ENCODE measurements at regions not wholly inside any gene's neighbourhood (a gene's known extent, or its start where the extent isn't known, plus 50 kb on each side); places are given as distances from the start of the nearest gene placed in this dataset.
"Not testable (repeated sequence)": the region's sequence is repeated elsewhere in the genome, so short reads cannot be mapped to it uniquely, and the experiment has no call there.

DNA sequence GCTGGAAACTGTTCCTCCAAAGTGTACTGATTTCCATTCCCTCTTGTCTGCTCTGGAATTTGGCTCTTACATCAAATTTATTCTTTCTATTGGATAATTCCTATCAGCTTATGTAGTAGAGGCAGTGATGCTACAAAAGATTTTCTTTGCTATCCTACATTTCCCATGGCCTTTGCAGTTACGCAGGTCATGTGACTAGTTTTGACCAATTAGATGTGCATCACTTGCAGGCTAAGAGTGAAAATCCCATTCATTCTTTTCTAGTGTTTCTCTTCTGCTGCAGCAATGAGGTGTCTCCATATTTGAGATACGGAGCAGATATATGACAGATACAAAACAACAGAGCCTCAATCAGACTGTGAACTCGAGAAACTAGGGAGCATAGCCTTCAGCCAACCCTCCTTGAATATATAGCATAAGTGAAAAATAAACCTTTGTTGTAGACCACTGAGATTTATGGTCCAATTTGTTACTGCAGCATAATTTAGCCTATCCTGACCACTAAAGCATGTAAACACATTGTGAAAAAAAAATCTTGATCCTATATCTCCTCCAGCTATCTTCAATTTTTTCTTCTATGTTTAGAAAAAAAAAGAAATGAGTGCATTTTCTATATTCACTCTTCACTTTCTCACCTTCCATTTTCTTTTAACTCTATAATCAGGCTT, 102.0 kb downstream of the HNMT start:
- DNase-seq (no peak), ATAC-seq (replicated peaks in 1 of 2) (no peak)
- H3K27me3 Mint-ChIP-seq (ENCODE audit: low read depth): no peaks in the 10 kb centered on the region
- no peak overlapping the region for H3K4me3 Mint-ChIP-seq
- no peaks in the 10 kb centered on the region for H3K4me1 Mint-ChIP-seq (ENCODE audit: low read depth)
- peaks cover 0 to 2% of the 10 kb centered on the region in 2 donors for H3K9me3 Mint-ChIP-seq
- H3K36me3 Mint-ChIP-seq (ENCODE audit: insufficient read depth in 2 of 2): no peaks in the 10 kb centered on the region
- H3K27ac Mint-ChIP-seq: no peak overlapping the region

DNA sequence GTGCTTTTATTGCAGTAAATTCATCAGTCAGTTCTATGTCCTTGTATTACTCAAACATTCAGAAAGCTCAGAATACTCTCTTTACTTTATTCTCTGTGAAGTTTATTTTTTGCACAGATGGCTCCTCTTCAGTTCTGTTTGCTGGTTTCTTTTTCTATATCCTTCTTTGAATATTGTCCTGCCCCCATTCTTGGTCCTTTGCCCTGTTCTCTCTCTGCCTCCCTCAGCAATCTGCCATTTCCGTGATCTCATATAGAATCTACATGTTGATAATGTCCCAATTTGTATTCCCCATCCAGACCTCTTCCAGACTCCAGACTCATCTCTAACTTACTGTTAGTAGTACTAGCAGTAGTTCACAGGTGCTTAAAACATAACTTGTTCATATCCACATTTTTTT, 102.6 kb downstream of the HNMT start:
- no peaks in the 10 kb centered on the region for H3K27me3 Mint-ChIP-seq (ENCODE audit: low read depth)
- no peak overlapping the region for H3K4me3 Mint-ChIP-seq
- no peaks in the 10 kb centered on the region for H3K36me3 Mint-ChIP-seq (ENCODE audit: insufficient read depth in 2 of 2)
- H3K9me3 Mint-ChIP-seq: peaks cover 0 to 2% of the 10 kb centered on the region in 2 donors
- DNase-seq (no peak), ATAC-seq (replicated peaks in 1 of 2) (no peak)
- no peak overlapping the region for H3K27ac Mint-ChIP-seq
- H3K4me1 Mint-ChIP-seq (ENCODE audit: low read depth): no peaks in the 10 kb centered on the region

DNA sequence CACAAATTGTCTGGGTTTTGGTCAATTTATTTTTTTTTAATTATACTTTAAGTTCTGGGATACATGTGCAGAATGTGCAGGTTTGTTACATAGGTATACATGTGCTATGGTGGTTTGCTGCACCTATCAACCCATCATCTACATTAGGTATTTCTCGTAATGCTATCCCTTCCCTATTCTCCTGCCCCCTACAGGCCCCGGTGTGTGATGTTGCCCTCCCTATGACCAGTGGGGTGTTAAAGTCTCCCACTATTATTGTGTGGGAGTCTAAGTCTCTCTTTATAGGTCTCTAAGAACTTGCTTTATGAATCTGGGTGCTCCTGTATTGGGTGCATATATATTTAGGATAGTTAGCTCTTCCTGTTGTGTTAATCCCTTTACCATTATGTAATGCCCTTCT, 104.4 kb downstream of the HNMT start:
- H3K4me1 Mint-ChIP-seq (ENCODE audit: low read depth); H3K9me3 Mint-ChIP-seq; H3K27me3 Mint-ChIP-seq (ENCODE audit: low read depth); H3K4me3 Mint-ChIP-seq; H3K36me3 Mint-ChIP-seq (ENCODE audit: insufficient read depth in 2 of 2); DNase-seq; H3K27ac Mint-ChIP-seq; ATAC-seq (replicated peaks in 1 of 2): not testable (repeated sequence)

DNA sequence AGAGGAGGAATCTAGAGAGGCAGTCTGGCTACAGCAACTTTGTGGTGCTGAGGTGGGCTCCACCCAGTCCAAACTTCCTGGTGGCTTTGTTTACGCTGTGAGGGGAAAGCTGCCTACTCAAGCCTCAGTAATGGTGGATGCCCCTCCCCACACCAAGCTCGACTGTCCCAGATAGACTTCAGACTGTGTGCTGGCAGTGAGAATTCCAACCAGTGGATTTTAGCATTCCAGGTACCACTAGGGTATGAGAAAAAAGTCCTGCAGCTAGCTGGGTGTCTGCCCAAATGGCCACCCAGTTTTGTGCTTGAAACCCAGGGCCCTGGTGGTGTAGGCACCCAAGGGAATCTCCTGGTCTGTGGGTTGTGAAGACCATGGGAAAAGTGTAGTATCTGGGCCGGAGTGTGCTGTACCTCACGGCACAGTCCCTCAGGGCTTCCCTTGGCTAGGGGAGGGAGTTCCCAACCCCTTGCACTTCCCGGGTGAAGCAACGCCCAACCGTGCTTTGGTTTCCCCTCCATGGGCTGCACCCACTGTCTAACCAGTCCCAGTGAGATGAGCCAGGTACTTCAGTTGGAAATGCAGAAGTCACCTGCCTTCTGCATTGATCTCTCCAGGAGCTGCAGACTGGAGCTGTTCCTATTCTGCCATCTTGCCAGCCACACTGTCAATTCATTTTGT, 106.9 kb downstream of the HNMT start:
- not testable (repeated sequence) for H3K4me3 Mint-ChIP-seq; H3K27me3 Mint-ChIP-seq (ENCODE audit: low read depth)

DNA sequence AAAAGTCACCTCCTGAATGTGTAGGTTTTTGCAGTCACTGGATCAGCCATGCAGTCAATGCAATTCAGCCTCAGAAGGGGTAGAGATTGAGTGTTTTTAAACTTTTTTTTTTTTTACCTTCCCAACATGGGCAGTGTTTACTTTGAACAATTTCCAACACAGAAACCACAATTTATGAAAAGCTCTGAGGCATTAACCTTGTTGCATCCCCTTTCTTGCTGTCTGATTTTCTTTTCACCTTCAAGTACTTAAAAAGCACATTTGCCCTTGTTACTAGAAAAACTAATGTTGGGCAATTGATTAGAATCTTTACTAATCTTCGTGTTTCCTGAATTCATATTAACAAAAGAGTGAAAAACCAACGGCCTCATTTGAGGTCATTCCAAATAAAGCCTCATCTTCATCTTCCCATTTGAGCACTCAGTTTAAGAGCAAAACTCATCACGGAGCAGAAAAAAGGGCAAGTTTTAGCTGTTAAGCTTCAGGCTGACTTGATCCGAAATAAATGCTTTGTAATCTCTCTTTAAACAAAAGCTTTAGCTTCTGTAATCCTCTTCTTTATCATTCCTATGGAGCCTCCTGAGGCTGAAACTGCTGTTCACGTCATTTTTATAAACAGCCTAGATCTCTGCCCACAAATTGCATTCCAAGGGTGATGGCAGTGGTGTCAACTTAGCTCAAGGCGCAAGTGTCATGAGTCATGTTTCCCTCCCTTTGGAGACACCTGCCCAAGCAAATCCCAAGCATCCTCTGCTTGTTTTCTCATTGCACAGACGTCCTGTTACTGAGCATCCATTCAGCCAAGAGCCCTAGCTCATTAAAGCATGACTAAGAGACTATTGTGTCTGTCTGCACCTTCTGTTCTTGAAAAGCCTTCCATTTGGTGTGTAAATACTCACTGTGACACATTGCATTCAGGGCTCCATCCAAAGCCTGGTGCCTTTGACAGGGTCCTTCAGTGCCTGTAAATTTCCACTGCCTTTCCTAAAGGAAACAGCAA, 107.7 kb downstream of the HNMT start:
- no peaks in the 10 kb centered on the region for H3K36me3 Mint-ChIP-seq (ENCODE audit: insufficient read depth in 2 of 2)
- DNase-seq (no peak), ATAC-seq (replicated peaks in 1 of 2) (no peak)
- no peak overlapping the region for H3K27ac Mint-ChIP-seq
- H3K4me3 Mint-ChIP-seq: no peak overlapping the region
- H3K27me3 Mint-ChIP-seq (ENCODE audit: low read depth): no peaks in the 10 kb centered on the region
- peaks cover 3 to 6% of the 10 kb centered on the region in 2 donors for H3K9me3 Mint-ChIP-seq
- H3K4me1 Mint-ChIP-seq (ENCODE audit: low read depth): no peaks in the 10 kb centered on the region

More for the DNA sequence above, 106.9 kb downstream of the HNMT start:
- H3K4me1 Mint-ChIP-seq (ENCODE audit: low read depth); H3K9me3 Mint-ChIP-seq; DNase-seq; H3K36me3 Mint-ChIP-seq (ENCODE audit: insufficient read depth in 2 of 2); ATAC-seq (replicated peaks in 1 of 2); H3K27ac Mint-ChIP-seq: not testable (repeated sequence)

DNA sequence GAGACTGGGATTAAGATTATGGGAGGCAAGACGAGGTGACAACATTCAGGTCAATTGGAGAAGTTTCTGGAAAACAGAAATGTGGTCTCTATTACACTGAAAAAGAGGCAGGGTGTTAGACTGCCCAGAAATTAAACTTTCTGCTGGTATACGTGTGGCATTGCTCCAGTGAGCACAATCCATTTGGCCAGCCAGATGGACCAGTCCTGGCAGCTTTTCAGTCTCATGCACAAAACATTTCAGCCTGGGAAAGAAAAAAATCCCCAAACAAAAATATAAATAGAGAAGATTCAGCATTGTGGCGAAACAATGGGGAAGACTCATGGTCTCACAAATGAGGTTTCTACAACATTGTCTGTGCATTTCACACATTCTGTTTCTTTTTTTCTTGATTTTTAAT, 113.9 kb downstream of the HNMT start:
- Mint-ChIP-seq H3K4me1 (ENCODE audit: low read depth) (no peaks in the 10 kb centered on the region), H3K4me3 (no peak overlapping the region), H3K9me3 (peaks cover 3 to 4% of the 10 kb centered on the region in 2 donors), H3K27me3 (ENCODE audit: low read depth) (no peaks in the 10 kb centered on the region), H3K36me3 (ENCODE audit: insufficient read depth in 2 of 2) (no peaks in the 10 kb centered on the region), H3K27ac (no peak overlapping the region)
- DNase-seq: no peak
- no peak for ATAC-seq (replicated peaks in 1 of 2)

DNA sequence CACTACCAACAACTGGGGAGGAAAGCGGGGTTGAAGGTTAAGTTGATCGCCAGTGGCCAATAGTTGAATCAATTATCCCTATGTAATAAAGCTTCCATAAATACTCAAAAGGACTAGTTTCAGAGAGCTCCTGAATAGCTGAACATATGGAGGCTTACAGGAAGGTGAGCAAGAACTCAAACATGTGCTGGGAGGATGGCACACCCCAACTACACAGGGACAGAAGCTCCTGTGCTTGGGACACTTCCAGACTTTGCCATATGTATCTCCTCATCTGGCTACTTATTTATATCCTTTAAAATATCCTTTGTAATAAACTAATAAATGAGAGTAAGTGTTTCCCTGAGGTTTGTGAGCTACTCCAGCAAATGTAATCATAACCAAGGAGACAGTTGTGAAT, 115.7 kb downstream of the HNMT start:
- DNase-seq: no peak
- Mint-ChIP-seq H3K9me3 (peaks cover 3 to 4% of the 10 kb centered on the region in 2 donors), H3K36me3 (ENCODE audit: insufficient read depth in 2 of 2) (no peaks in the 10 kb centered on the region), H3K27me3 (ENCODE audit: low read depth) (no peaks in the 10 kb centered on the region), H3K27ac (no peak overlapping the region), H3K4me3 (no peak overlapping the region), H3K4me1 (ENCODE audit: low read depth) (no peaks in the 10 kb centered on the region)
- no peak for ATAC-seq (replicated peaks in 1 of 2)

DNA sequence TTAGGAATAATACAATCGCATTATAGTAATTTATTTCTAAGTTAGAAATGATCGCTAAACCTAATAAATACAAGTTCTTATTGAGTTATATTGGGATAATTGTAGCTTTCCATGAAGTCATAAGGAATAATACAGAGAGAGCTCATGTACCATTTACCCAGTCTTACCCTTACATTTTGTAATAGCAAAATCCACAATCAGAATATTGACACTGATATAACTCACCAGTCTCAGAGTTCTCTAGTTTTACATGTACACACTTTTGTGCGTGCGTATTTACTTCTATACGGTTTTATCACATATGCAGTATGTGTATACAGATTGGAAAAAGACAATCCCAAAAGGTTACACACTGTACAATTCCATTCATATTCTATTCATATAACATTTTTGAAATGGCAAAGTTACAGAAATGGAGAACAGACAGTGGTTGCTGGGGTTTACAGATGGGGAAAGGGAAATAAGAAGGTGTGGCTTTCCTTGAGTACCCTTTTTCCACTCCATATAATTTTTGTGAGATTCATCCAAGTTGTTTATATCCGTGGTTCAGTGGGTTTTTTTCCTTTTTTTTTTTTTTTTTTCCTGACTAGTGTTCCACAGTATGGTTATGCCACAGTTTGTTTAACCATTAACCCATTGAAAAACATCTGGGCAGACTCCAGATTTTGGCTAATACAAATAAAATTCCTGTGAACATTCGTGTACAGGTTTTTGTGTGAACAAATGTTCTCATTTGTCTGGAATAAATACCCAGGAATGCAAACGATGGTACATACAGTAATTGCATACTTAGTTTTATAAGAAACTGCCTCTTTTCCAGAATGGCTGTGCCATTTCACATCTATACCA, 117.2 kb downstream of the HNMT start:
- no peaks in the 10 kb centered on the region for H3K4me1 Mint-ChIP-seq (ENCODE audit: low read depth)
- DNase-seq: no peak
- no peak for ATAC-seq (replicated peaks in 1 of 2)
- no peaks in the 10 kb centered on the region for H3K27me3 Mint-ChIP-seq (ENCODE audit: low read depth)
- no peaks in the 10 kb centered on the region for H3K36me3 Mint-ChIP-seq (ENCODE audit: insufficient read depth in 2 of 2)
- H3K27ac Mint-ChIP-seq: no peak overlapping the region
- H3K4me3 Mint-ChIP-seq: no peak overlapping the region
- H3K9me3 Mint-ChIP-seq: peaks cover under 1 to 2% of the 10 kb centered on the region in 2 donors

DNA sequence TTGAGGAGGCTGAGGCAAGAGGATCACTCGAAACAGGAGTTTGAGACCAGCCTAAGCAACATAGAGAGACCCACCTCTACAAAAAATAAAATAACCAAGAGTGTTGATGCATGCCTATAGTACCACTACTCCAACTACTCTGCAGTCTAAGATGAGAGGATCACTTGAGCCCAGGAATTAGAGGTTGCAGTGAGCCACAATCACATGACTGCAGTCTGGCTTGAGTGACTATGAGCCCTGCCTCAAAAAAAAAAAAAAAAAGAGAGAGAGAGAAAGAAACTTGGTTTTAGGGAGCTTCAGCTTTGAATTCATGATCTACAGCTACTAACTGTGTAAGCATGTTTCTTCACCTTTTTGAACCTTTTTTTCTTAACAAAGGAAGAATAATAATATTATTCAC, 119.9 kb downstream of the HNMT start:
- H3K9me3 Mint-ChIP-seq: peaks cover 0 to 4% of the 10 kb centered on the region in 2 donors
- no peak for ATAC-seq (replicated peaks in 1 of 2)
- H3K4me1 Mint-ChIP-seq (ENCODE audit: low read depth): no peaks in the 10 kb centered on the region
- DNase-seq: no peak
- peaks cover 1 to 2% of the 10 kb centered on the region in 2 donors for H3K36me3 Mint-ChIP-seq (ENCODE audit: insufficient read depth in 2 of 2)
- no peak overlapping the region for H3K27ac Mint-ChIP-seq
- H3K27me3 Mint-ChIP-seq (ENCODE audit: low read depth): no peaks in the 10 kb centered on the region
- no peak overlapping the region for H3K4me3 Mint-ChIP-seq

DNA sequence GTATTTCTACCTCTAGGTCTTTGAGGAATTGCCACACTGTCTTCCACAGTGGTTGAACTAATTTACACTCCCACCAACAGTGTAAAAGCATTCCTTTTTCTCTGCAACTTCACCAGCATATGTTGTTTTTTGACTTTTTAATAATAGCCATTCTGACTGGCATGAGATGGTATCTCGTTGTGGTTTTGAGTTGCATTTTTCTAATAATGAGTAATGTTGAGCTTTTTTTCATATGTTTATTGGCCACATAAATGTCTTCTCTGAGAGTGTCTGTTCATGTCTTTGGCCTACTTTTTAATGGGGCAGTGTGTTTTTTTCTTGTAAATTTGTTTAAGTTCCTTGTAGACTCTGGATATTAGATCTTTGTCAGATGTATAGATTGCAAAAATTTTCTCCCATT, 121.2 kb downstream of the HNMT start:
- H3K4me3 Mint-ChIP-seq; ATAC-seq (replicated peaks in 1 of 2); DNase-seq; H3K4me1 Mint-ChIP-seq (ENCODE audit: low read depth); H3K36me3 Mint-ChIP-seq (ENCODE audit: insufficient read depth in 2 of 2); H3K27me3 Mint-ChIP-seq (ENCODE audit: low read depth); H3K27ac Mint-ChIP-seq; H3K9me3 Mint-ChIP-seq: not testable (repeated sequence)

DNA sequence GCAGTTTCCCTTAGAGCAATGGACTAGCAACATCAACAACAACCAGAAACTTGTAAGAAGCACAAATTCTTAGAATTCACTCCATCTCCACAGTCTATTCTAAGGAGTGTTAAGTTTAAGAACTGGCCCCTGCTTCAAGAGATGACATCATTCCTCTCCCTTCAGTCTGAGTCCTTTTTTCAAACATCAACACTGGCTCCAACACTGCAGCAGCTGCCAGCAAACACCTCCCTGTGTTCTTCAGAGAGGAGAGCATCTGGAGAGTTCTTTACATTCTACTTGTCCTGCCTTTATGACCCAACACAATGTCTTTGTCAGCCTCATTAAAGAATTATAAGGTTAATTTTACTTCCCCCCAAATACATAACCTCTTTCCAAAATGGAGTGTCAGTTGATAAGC, 122.3 kb downstream of the HNMT start:
- DNase-seq (no peak), ATAC-seq (replicated peaks in 1 of 2) (no peak)
- Mint-ChIP-seq H3K4me1 (ENCODE audit: low read depth) (no peaks in the 10 kb centered on the region), H3K36me3 (ENCODE audit: insufficient read depth in 2 of 2) (peaks cover 1 to 2% of the 10 kb centered on the region in 2 donors), H3K9me3 (peaks cover 0 to 4% of the 10 kb centered on the region in 2 donors), H3K27me3 (ENCODE audit: low read depth) (no peaks in the 10 kb centered on the region), H3K4me3 (no peak overlapping the region), H3K27ac (no peak overlapping the region)

DNA sequence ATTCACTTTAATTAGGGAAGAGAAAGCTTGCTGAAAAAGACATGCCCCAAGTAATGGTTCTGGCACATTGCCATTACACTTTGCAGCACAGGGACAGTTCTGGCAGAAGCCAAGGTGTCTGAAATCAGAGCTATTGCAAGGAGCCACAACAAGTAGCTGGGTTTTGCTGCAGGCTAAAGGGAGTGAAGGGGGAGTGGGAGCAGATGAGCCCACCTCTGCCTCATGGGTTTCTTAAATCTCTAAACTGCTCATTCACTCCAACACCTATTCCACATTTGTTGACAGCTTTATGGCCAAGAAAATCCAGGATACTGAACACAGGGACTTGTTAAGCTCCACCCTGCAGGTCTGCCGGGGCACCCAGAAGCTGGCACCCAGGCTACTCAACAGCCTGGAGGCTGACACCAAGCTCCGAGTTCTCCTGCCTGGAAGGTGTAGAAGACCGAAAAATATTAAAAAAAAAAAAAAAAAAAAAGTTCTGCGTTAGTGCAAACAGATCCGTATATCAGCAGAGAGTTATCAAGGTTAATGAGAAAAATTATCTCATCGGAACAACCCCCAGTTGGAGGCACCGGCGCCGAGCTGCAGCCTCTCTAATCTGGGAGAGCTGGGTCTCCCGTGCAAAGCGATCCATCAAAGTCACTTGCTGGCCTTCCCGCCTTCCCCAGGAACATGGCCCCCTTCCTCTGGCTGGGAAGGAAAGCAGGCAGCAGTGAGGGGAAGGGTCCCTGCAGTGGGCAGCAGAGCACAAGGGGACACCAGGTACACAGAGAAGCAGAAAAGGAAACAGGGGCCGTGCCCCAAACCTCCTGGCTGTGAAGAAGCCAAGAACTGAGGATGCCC, 123.7 kb downstream of the HNMT start:
- H3K27me3 Mint-ChIP-seq (ENCODE audit: low read depth): no peaks in the 10 kb centered on the region
- H3K4me1 Mint-ChIP-seq (ENCODE audit: low read depth): no peaks in the 10 kb centered on the region
- peaks cover 1 to 2% of the 10 kb centered on the region in 2 donors for H3K36me3 Mint-ChIP-seq (ENCODE audit: insufficient read depth in 2 of 2)
- no peak for ATAC-seq (replicated peaks in 1 of 2)
- DNase-seq: no peak
- no peak overlapping the region for H3K4me3 Mint-ChIP-seq
- H3K27ac Mint-ChIP-seq: no peak overlapping the region
- H3K9me3 Mint-ChIP-seq: peaks cover 0 to 4% of the 10 kb centered on the region in 2 donors
